ENCODE measurements at regions not wholly inside any gene's neighbourhood (a gene's known extent, or its start where the extent isn't known, plus 50 kb on each side); places are given as distances from the start of the nearest gene placed in this dataset.

DNA sequence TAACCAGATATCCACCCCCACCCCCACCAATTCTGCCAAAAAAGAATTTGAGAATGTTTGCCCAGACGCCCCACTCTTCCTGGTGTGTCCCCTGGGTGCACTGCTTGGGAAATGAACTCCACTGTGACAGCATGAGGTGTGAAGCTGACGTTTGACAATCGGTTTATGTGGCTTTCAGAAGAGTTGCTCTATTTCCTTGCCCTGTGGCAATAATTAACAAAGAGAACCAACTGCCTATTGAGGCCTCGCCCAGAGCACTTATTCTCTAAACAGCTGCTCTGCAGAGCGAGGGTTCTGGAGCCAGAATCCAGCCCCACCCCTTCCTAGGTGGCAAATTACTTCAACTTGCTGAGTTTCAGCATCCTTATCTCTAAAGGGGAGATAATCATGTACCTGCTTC lies 115.8 kb upstream of the SIX3 start:
- DNase-seq (no peak), ATAC-seq (no peak)
- Mint-ChIP-seq H3K4me3 (no peak overlapping the region), H3K36me3 (ENCODE audit: low read depth) (no peaks in the 10 kb centered on the region), H3K27me3 (peaks cover 4% of the 10 kb centered on the region), H3K9me3 (no peaks in the 10 kb centered on the region), H3K4me1 (ENCODE audit: low read depth) (no peaks in the 10 kb centered on the region), H3K27ac (no peak overlapping the region)
- CTCF ChIA-PET = interaction anchor here (1.4 kb wide), 1 partner anchor 13 kb away, joined by 3 read pairs; no protein-coding TSS in a partner anchor
- intact Hi-C loops (cut with micrococcal nuclease) = no loop called here
- TF ChIP-seq, protein P1, sequence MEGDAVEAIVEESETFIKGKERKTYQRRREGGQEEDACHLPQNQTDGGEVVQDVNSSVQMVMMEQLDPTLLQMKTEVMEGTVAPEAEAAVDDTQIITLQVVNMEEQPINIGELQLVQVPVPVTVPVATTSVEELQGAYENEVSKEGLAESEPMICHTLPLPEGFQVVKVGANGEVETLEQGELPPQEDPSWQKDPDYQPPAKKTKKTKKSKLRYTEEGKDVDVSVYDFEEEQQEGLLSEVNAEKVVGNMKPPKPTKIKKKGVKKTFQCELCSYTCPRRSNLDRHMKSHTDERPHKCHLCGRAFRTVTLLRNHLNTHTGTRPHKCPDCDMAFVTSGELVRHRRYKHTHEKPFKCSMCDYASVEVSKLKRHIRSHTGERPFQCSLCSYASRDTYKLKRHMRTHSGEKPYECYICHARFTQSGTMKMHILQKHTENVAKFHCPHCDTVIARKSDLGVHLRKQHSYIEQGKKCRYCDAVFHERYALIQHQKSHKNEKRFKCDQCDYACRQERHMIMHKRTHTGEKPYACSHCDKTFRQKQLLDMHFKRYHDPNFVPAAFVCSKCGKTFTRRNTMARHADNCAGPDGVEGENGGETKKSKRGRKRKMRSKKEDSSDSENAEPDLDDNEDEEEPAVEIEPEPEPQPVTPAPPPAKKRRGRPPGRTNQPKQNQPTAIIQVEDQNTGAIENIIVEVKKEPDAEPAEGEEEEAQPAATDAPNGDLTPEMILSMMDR (IDR thresholded peaks at IDR 0.05) = no peak
- POLR2A ChIA-PET = no interaction called here

DNA sequence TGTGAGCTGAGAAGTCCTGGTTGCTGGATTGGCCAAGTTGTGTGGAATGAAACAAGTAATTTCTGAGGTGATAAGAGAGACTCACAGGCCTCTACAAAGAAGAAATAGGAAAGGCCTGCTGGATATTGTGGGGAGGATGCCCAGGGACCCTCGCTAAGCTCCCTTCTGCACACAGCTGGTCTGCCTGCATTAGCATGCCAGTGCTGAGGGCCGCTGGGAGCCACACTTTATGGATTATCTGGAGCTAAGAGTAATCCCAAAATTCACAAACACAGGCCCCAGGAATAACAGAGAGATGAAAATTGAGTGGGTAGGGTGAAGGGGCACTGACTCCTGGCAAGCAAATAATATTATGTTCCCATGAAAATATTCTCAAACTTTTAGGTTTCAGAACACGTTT lies 114.9 kb upstream of the SIX3 start:
- ATAC-seq (no peak), DNase-seq (no peak)
- POLR2A ChIA-PET = no interaction called here
- intact Hi-C loops (cut with micrococcal nuclease) = no loop called here
- CTCF ChIA-PET = interaction anchor here (0.6 to 1.4 kb wide), 2 partner anchors 12 to 209 kb away, joined by 3 read pairs; no protein-coding TSS in a partner anchor
- no peak overlapping the region for H3K4me3 Mint-ChIP-seq
- no peak overlapping the region for H3K27ac Mint-ChIP-seq
- TF ChIP-seq, protein P1 (IDR thresholded peaks at IDR 0.05) = no peak
- no peaks in the 10 kb centered on the region for H3K27me3 Mint-ChIP-seq
- no peaks in the 10 kb centered on the region for H3K4me1 Mint-ChIP-seq (ENCODE audit: low read depth)
- H3K9me3 Mint-ChIP-seq = no peaks in the 10 kb centered on the region
- H3K36me3 Mint-ChIP-seq (ENCODE audit: low read depth) = no peaks in the 10 kb centered on the region

DNA sequence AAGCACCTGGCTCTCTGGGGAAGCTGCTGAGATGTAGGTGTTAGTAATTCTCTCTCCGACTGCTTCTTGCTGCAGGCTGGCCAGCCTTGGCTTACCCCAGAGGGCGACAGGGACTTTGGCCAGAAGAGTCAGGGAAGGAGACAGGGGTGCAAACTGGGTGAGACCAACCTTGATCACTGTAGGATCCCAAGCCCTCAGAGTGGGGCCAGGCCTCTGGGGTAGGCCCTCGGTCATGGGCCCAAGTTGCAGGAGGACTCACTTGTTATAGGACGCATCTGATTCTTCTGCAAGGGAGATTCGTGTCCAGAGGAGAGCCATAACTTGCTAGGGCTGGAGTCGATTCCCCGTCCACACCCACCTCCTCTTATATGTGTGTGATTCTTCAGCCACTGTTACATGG lies 111.7 kb upstream of the SIX3 start:
- no peak for ATAC-seq
- intact Hi-C loops (cut with micrococcal nuclease) = no loop called here
- DNase-seq = no peak
- ChIA-PET CTCF (no interaction called here), POLR2A (no interaction called here)
- Mint-ChIP-seq H3K9me3 (no peaks in the 10 kb centered on the region), H3K36me3 (ENCODE audit: low read depth) (no peaks in the 10 kb centered on the region), H3K4me1 (ENCODE audit: low read depth) (peaks cover 5% of the 10 kb centered on the region), H3K27me3 (no peaks in the 10 kb centered on the region), H3K4me3 (no peak overlapping the region), H3K27ac (no peak overlapping the region)
- TF ChIP-seq, protein P1 (IDR thresholded peaks at IDR 0.05) = no peak

DNA sequence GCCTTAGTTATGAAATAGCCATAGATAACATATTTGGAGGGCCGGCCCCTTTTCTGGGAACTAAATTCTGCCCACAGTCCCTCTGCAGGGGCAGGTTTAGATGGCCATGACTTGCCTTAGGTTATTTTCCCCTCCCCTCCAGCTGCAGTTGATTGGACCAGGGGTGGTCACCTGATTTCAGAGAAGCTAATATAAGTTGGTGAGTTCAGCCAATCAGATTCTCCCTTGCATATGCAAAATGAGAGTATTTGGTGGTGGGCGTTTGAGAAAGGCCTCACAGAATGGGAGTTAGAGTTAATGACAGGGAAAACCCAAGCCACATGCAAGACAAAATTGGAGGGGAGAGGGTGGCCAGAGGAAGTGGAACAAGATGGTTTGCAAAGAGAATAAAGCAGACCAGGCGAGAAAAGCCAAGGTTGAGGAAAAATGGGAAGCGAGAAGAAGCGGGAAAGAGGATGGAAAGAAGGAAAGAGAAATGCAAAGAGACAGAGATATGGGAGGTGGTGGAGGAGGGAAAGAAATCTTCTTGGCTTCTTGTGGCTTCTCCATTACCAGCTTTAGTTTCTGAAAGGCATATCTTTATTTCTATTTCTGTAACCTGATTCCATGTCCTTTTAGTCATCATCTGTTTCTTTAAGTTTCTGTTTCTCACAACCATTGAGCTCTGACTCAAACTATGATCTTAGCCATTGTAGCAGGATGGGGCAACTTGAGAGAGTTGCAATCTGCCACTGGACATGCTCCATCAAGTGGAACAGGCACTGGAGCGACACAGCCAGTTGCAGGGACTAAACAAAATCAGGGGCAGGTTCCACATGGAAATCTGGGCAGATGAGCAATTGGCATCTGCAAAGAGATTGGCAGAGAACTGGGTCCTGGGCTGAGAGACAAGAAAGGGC lies 108.1 kb upstream of the SIX3 start:
- CTCF ChIA-PET = no interaction called here
- H3K4me1 Mint-ChIP-seq (ENCODE audit: low read depth) = peaks cover 10% of the 10 kb centered on the region
- TF ChIP-seq, protein P1 (IDR thresholded peaks at IDR 0.05) = no peak
- POLR2A ChIA-PET = no interaction called here
- no peaks in the 10 kb centered on the region for H3K9me3 Mint-ChIP-seq
- H3K27ac Mint-ChIP-seq = peak overlapping the region; percentile 26
- DNase-seq (no peak), ATAC-seq (no peak)
- H3K4me3 Mint-ChIP-seq = no peak overlapping the region
- intact Hi-C loops (cut with micrococcal nuclease) = no loop called here
- H3K27me3 Mint-ChIP-seq = peaks cover 2% of the 10 kb centered on the region
- H3K36me3 Mint-ChIP-seq (ENCODE audit: low read depth) = no peaks in the 10 kb centered on the region

DNA sequence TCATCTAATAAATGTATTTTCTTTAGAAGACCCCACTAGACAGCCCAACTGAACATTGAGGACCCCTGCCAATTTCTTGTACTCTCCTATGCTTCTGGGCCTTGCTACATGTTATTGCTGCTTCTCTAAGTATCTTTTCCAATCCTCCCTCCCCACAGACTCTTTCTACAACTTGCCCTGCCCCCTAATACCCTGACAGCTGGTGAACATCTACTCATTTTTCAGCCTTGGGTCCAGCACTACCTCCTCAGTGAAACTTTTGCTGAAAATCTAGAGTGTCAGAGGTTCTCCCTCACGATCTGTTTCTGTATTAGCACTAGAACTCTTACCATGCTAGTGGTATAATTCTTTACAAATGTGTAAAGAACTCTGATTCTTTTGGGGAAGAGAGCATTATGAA lies 106.8 kb upstream of the SIX3 start:
- Mint-ChIP-seq H3K9me3 (no peaks in the 10 kb centered on the region), H3K4me1 (ENCODE audit: low read depth) (peaks cover 10% of the 10 kb centered on the region), H3K27ac (no peak overlapping the region), H3K36me3 (ENCODE audit: low read depth) (no peaks in the 10 kb centered on the region), H3K4me3 (no peak overlapping the region), H3K27me3 (peaks cover 2% of the 10 kb centered on the region)
- no peak for ATAC-seq
- no peak for DNase-seq
- CTCF ChIA-PET = no interaction called here
- intact Hi-C loops (cut with micrococcal nuclease) = no loop called here
- POLR2A ChIA-PET = no interaction called here
- TF ChIP-seq, protein P1 (IDR thresholded peaks at IDR 0.05) = no peak
